SK-N-SH (cell line): ENCODE measurements at regions not wholly inside any gene's neighbourhood (a gene's known extent, or its start where the extent isn't known, plus 50 kb on each side); places are given as distances from the start of the nearest gene placed in this dataset.
A peak's percentile ranks its signal among the peaks of the same experiment; 100 is the strongest.

Experiments used
- CTCF ChIA-PET: fragments of 300-600, 350-600 bp; formaldehyde crosslinking; extraction: SDS; loops from one replicate; lab custom pipeline; 2021; lab: Yijun Ruan, JAX
- POLR2A ChIA-PET: fragments of 350-600 bp; sonication (Branson Sonifier 250); formaldehyde crosslinking; extraction: SDS; loops from one replicate; lab custom pipeline; 2020; ENCODE audit warnings: antibody characterized with exemption, inconsistent platforms; lab: Yijun Ruan, JAX
- DNase-seq: peaks from one replicate; pipeline ENCODE4 v3.0.0; 2012
- H2AFZ ChIP-seq: fragments of 200-600 bp; sonication (generic); 2 replicates; pipeline ENCODE4 v1.8.1; 2016; ENCODE audit warnings: antibody characterized with exemption, mild to moderate bottlenecking, low read depth
- H3F3A ChIP-seq: fragments of 200-600 bp; sonication (generic); replicated peaks from 2 replicates; pipeline ENCODE3; 2016; ENCODE audit warnings: antibody characterized with exemption, mild to moderate bottlenecking; ENCODE audit not compliant: insufficient read depth
- H3K27ac ChIP-seq, 2 experiments: fragments of 200-500 bp in 1 of 2; fragments of 200-600 bp in 1 of 2; sonication (Bioruptor generic) in 1 of 2; sonication (generic), shearing (Covaris generic) in 1 of 2; 2 replicates each; pipeline versions ENCODE4 v1.5.1 to v1.6.1; 2014 to 2016; ENCODE audit warnings: low read depth in 2 of 2, inconsistent platforms in 1 of 2, low read length in 1 of 2, mild to moderate bottlenecking in 1 of 2, mixed read lengths in 1 of 2
- H3K27me3 ChIP-seq: fragments of 200-600 bp; sonication (generic), shearing (Covaris generic); 2 replicates; pipeline ENCODE4 v1.6.1; 2016; ENCODE audit warnings: mixed run types; ENCODE audit not compliant: insufficient read depth
- H3K36me3 ChIP-seq, 2 experiments: fragments of 200-500 bp in 1 of 2; fragments of 200-600 bp in 1 of 2; sonication (Bioruptor generic) in 1 of 2; sonication (generic) in 1 of 2; replicated peaks in 1 of 2; 2 replicates each; pipeline versions ENCODE3 to v1.5.1; 2014 to 2016; ENCODE audit warnings: low read length in 1 of 2, mild to moderate bottlenecking in 1 of 2; ENCODE audit not compliant: insufficient read depth in 2 of 2, control insufficient read depth in 1 of 2
- H3K4me1 ChIP-seq, 2 experiments: fragments of 200-500 bp in 1 of 2; fragments of 200-600 bp in 1 of 2; sonication (Bioruptor generic) in 1 of 2; sonication (generic), shearing (Covaris generic) in 1 of 2; 2 replicates each; pipeline versions ENCODE4 v1.5.1 to v1.6.1; 2014 to 2016; ENCODE audit warnings: low read depth in 1 of 2, low read length in 1 of 2, mixed run types in 1 of 2; ENCODE audit not compliant: insufficient read depth in 2 of 2, control insufficient read depth in 1 of 2
- H3K4me2 ChIP-seq: fragments of 200-600 bp; sonication (generic), shearing (Covaris generic); 2 replicates; pipeline ENCODE4 v1.6.1; 2017; ENCODE audit warnings: mixed run types
- H3K4me3 ChIP-seq, 2 experiments: fragments of 200-500 bp in 1 of 2; fragments of 200-600 bp in 1 of 2; sonication (Bioruptor generic) in 1 of 2; sonication (generic), shearing (Covaris generic) in 1 of 2; 2 replicates each; pipeline versions ENCODE4 v1.5.1 to v1.8.1; 2014 to 2016; ENCODE audit warnings: low read depth in 2 of 2, inconsistent platforms in 1 of 2, low read length in 1 of 2, mild to moderate bottlenecking in 1 of 2, mixed read lengths in 1 of 2, moderate library complexity in 1 of 2
- H3K79me2 ChIP-seq: fragments of 200-600 bp; sonication (generic); 2 replicates; pipeline ENCODE4 v1.8.1; 2017; ENCODE audit warnings: mild to moderate bottlenecking; ENCODE audit not compliant: insufficient read depth
- H3K9ac ChIP-seq: fragments of 200-600 bp; sonication (generic); 2 replicates; pipeline ENCODE4 v1.6.1; 2017; ENCODE audit warnings: mixed run types
- H3K9me2 ChIP-seq: fragments of 200-600 bp; sonication (generic); 2 replicates; pipeline ENCODE4 v1.6.1; 2017; ENCODE audit warnings: mixed run types
- H3K9me3 ChIP-seq: fragments of 200-600 bp; sonication (generic); 2 replicates; pipeline ENCODE4 v1.6.1; 2017; ENCODE audit warnings: mixed run types, mild to moderate bottlenecking, moderate library complexity
- H4K20me1 ChIP-seq: fragments of 200-600 bp; sonication (generic); 2 replicates; pipeline ENCODE4 v1.6.1; 2017; ENCODE audit warnings: mild to moderate bottlenecking, mixed run types; ENCODE audit not compliant: insufficient read depth
- CHD2 ChIP-seq: fragments of 150-350 bp; IDR thresholded peaks from 2 replicates; pipeline ENCODE4 v1.6.1; 2018; ENCODE audit warnings: low read length; ENCODE audit not compliant: partially characterized antibody
- EP300 ChIP-seq, 2 experiments: IDR thresholded peaks; 2 replicates each; pipeline versions ENCODE4 v1.4.0 to v1.6.1; 2012; ENCODE audit warnings: borderline replicate concordance in 1 of 2, low read depth in 1 of 2, low read length in 1 of 2
- FOSL2 ChIP-seq: IDR thresholded peaks from 2 replicates; pipeline ENCODE4 v1.4.0; 2012; ENCODE audit warnings: low read depth, mild to moderate bottlenecking, moderate library complexity, borderline replicate concordance
- FOXJ3 ChIP-seq: sonication (generic); formaldehyde crosslinking; IDR thresholded peaks from 2 replicates; pipeline ENCODE4 v1.5.1; 2020; ENCODE audit warnings: mild to moderate bottlenecking, missing genetic modification reagents
- GATA2 ChIP-seq: sonication (generic); formaldehyde crosslinking; IDR thresholded peaks from 2 replicates; pipeline ENCODE4 v1.5.0; 2020; ENCODE audit warnings: mild to moderate bottlenecking, missing genetic modification reagents
- JUND ChIP-seq: IDR thresholded peaks from 2 replicates; pipeline ENCODE4 v1.4.0; 2012
- NFIC ChIP-seq: IDR thresholded peaks from 2 replicates; pipeline ENCODE4 v1.4.0; 2012; ENCODE audit warnings: borderline replicate concordance
- NRF1 ChIP-seq: IDR thresholded peaks from 2 replicates; pipeline ENCODE4 v1.6.1; 2012; ENCODE audit warnings: low read depth, mild to moderate bottlenecking, low read length
- POLR2AphosphoS5 ChIP-seq: IDR thresholded peaks from 2 replicates; pipeline ENCODE4 v1.6.1; 2012; ENCODE audit warnings: low read depth, low read length
- RAD21 ChIP-seq: IDR thresholded peaks from 2 replicates; pipeline ENCODE4 v1.6.1; 2012; ENCODE audit warnings: mild to moderate bottlenecking, low read length
- RCOR1 ChIP-seq: fragments of 150-350 bp; IDR thresholded peaks from 2 replicates; pipeline ENCODE4 v1.6.1; 2017; ENCODE audit warnings: antibody characterized with exemption, low read length
- RFX5 ChIP-seq: IDR thresholded peaks from 2 replicates; pipeline ENCODE4 v1.6.1; 2012; ENCODE audit warnings: mild to moderate bottlenecking, improper control_type of control experiment, low read length
- RXRA ChIP-seq: IDR thresholded peaks from 2 replicates; pipeline ENCODE4 v1.4.0; 2012; ENCODE audit warnings: low read depth, mild to moderate bottlenecking, borderline replicate concordance
- SIN3A ChIP-seq: IDR thresholded peaks from 2 replicates; pipeline ENCODE4 v1.6.1; 2012; ENCODE audit warnings: low read depth, mild to moderate bottlenecking, low read length, moderate library complexity, borderline replicate concordance
- SMC3 ChIP-seq: IDR thresholded peaks from 2 replicates; pipeline ENCODE4 v1.6.1; 2012; ENCODE audit warnings: low read depth, low read length, improper control_type of control experiment
- USF2 ChIP-seq: fragments of 150-350 bp; IDR thresholded peaks from 2 replicates; pipeline ENCODE4 v1.6.1; 2017; ENCODE audit warnings: antibody characterized with exemption, low read length, low read depth, borderline replicate concordance
- YY1 ChIP-seq: IDR thresholded peaks from 2 replicates; pipeline ENCODE4 v1.4.0; 2012; ENCODE audit warnings: low read depth, mild to moderate bottlenecking
- WGBS: methylation state at CpG from one replicate; pipeline ENCODE4 v1.1.6; 2017; ENCODE audit warnings: low lambda C conversion rate; 5-methylcytosine and 5-hydroxymethylcytosine counted together
- TF ChIP-seq, protein P1 (sequence below): fragments of 200-600 bp; sonication (generic); IDR thresholded peaks from 2 replicates; pipeline ENCODE4 v1.6.1; 2017; ENCODE audit warnings: antibody characterized with exemption, mild to moderate bottlenecking, moderate library complexity
- TF ChIP-seq, protein P2 (sequence below): IDR thresholded peaks from 2 replicates; pipeline ENCODE4; 2012
- TF ChIP-seq, protein P3 (sequence below): IDR thresholded peaks from 2 replicates; pipeline ENCODE4 v1.4.0; 2012; ENCODE audit warnings: low read depth, borderline replicate concordance

DNA sequence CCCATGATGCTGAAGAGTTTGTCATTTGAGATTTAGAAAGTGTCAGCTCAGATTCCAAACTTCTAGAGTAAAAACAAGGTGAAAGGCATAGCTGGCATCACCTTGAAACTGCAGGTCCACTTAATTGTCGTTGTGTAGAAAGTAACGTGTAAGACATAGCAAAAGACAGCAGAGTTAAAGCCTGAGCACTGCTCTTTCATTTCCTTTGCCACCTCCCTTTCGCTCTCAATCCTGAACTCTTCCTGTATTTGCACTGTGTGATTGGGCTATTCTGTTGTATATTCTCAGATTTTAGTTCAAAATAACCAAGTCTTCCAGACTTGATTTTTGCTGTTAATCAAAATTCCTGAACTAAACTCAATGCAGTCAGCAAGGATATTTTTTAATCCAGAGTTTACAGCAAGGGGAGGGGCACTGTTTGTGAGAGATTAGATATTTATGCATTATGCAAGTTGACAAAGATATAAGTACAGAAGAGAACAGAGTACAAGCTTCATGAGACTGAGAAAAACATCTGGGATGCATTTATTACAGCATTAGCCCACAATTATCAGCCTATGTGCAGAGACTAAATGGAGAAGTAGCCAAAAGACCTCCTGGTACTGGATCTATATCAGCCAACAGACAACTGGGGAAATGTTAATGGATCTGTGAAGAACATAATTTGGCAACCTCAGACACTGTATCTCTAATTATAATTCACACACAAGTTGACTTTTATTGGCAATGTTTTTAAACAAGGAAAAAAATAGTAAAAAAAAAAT lies 328.6 kb downstream of the SUCLA2 start:
- H3F3A ChIP-seq: peaks cover 9% of the 10 kb centered on the region
- ChIA-PET CTCF (interaction anchor here (1.7 kb wide), 1 partner anchor 15 kb away, joined by 3 read pairs; no protein-coding TSS in a partner anchor), POLR2A (no interaction called here)
- 0 out of 2 replicates have a peak overlapping the region, but pooled peaks have one; percentile 5 for H2AFZ ChIP-seq
- H3K4me2 ChIP-seq: peak overlapping the region; percentile 13; the same call in 1 of the 2 replicates
- H4K20me1 ChIP-seq: no peaks in the 10 kb centered on the region
- H3K27ac ChIP-seq: peak overlapping the region; percentile 77 to 79
- no peaks in the 10 kb centered on the region for H3K27me3 ChIP-seq
- H3K4me1 ChIP-seq: peaks cover 7 to 18% of the 10 kb centered on the region in 2 experiments; a peak in 3 of 4 replicates
- H3K9me3 ChIP-seq: no peaks in the 10 kb centered on the region
- WGBS: 62% methylated on average over 3 of the region's 3 CpGs
- H3K9me2 ChIP-seq: no peaks in the 10 kb centered on the region
- no peaks in the 10 kb centered on the region for H3K79me2 ChIP-seq
- H3K36me3 ChIP-seq: no peaks in the 10 kb centered on the region
- DNase-seq: peak; percentile 39
- no peak overlapping the region for H3K9ac ChIP-seq
- TF ChIP-seq, protein P1, sequence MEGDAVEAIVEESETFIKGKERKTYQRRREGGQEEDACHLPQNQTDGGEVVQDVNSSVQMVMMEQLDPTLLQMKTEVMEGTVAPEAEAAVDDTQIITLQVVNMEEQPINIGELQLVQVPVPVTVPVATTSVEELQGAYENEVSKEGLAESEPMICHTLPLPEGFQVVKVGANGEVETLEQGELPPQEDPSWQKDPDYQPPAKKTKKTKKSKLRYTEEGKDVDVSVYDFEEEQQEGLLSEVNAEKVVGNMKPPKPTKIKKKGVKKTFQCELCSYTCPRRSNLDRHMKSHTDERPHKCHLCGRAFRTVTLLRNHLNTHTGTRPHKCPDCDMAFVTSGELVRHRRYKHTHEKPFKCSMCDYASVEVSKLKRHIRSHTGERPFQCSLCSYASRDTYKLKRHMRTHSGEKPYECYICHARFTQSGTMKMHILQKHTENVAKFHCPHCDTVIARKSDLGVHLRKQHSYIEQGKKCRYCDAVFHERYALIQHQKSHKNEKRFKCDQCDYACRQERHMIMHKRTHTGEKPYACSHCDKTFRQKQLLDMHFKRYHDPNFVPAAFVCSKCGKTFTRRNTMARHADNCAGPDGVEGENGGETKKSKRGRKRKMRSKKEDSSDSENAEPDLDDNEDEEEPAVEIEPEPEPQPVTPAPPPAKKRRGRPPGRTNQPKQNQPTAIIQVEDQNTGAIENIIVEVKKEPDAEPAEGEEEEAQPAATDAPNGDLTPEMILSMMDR: no peak
- TF ChIP-seq EP300 (IDR thresholded peaks at IDR 0.05; ENCODE audit: borderline replicate concordance in 1 of 2, low read depth in 1 of 2, low read length in 1 of 2) (peak in 1 of 2 experiments; percentile 76; a peak in 2 of 4 replicates), YY1 (no peak), JUND (no peak), NFIC (no peak), RAD21 (no peak; the same call in 1 of the 2 replicates), CHD2 (no peak), FOSL2 (no peak), RXRA (no peak), GATA2 (peak; percentile 67), SMC3 (no peak), NRF1 (no peak), USF2 (no peak), SIN3A (no peak), FOXJ3 (no peak), POLR2AphosphoS5 (no peak), RFX5 (no peak), RCOR1 (peak; percentile 81)
- TF ChIP-seq, protein P2, sequence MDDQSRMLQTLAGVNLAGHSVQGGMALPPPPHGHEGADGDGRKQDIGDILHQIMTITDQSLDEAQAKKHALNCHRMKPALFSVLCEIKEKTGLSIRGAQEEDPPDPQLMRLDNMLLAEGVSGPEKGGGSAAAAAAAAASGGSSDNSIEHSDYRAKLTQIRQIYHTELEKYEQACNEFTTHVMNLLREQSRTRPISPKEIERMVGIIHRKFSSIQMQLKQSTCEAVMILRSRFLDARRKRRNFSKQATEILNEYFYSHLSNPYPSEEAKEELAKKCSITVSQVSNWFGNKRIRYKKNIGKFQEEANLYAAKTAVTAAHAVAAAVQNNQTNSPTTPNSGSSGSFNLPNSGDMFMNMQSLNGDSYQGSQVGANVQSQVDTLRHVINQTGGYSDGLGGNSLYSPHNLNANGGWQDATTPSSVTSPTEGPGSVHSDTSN: no peak
- TF ChIP-seq, protein P3, sequence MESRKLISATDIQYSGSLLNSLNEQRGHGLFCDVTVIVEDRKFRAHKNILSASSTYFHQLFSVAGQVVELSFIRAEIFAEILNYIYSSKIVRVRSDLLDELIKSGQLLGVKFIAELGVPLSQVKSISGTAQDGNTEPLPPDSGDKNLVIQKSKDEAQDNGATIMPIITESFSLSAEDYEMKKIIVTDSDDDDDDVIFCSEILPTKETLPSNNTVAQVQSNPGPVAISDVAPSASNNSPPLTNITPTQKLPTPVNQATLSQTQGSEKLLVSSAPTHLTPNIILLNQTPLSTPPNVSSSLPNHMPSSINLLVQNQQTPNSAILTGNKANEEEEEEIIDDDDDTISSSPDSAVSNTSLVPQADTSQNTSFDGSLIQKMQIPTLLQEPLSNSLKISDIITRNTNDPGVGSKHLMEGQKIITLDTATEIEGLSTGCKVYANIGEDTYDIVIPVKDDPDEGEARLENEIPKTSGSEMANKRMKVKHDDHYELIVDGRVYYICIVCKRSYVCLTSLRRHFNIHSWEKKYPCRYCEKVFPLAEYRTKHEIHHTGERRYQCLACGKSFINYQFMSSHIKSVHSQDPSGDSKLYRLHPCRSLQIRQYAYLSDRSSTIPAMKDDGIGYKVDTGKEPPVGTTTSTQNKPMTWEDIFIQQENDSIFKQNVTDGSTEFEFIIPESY: no peak
- H3K4me3 ChIP-seq: no peak overlapping the region
